ENCODE measurements at regions not wholly inside any gene's neighbourhood (a gene's known extent, or its start where the extent isn't known, plus 50 kb on each side); places are given as distances from the start of the nearest gene placed in this dataset.

DNA sequence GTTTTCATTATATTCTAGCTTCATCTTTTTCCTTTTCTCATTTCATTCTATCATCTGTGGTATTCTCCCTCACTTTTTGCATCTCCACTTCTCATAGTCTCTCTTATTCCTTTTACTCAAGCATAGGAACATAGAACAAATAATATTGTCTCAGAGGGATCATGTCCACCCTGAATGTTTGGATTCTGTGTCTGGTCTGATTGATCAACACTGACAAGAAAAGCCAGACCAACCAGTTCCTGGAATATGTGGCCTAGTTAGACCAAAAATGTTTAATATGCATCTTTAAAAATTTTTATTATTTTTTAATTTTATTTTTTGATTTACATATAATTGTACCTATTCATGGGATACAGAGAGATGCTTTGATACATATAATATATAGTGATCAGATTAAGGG, 212.0 kb upstream of the ALCAM start:
- TF ChIP-seq, protein P1, sequence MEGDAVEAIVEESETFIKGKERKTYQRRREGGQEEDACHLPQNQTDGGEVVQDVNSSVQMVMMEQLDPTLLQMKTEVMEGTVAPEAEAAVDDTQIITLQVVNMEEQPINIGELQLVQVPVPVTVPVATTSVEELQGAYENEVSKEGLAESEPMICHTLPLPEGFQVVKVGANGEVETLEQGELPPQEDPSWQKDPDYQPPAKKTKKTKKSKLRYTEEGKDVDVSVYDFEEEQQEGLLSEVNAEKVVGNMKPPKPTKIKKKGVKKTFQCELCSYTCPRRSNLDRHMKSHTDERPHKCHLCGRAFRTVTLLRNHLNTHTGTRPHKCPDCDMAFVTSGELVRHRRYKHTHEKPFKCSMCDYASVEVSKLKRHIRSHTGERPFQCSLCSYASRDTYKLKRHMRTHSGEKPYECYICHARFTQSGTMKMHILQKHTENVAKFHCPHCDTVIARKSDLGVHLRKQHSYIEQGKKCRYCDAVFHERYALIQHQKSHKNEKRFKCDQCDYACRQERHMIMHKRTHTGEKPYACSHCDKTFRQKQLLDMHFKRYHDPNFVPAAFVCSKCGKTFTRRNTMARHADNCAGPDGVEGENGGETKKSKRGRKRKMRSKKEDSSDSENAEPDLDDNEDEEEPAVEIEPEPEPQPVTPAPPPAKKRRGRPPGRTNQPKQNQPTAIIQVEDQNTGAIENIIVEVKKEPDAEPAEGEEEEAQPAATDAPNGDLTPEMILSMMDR (IDR thresholded peaks at IDR 0.05; ENCODE audit: low read depth, low read length), result no peak
- no peak for DNase-seq (ENCODE audit: low read depth in 2 of 2)
- no peak overlapping the region for H3K4me3 ChIP-seq (replicated peaks in 1 of 2; ENCODE audit: low read depth in 2 of 2, low read length in 2 of 2)

GRCh38 chr3:105157067-105157765, 209.5 kb upstream of the ALCAM start:
- TF ChIP-seq, protein P1 (IDR thresholded peaks at IDR 0.05; ENCODE audit: low read depth, low read length), result no peak
- no peak for DNase-seq (ENCODE audit: low read depth in 2 of 2)
- H3K4me3 ChIP-seq (replicated peaks in 1 of 2; ENCODE audit: low read depth in 2 of 2, low read length in 2 of 2), result no peak overlapping the region

- TF ChIP-seq, protein P1 (IDR thresholded peaks at IDR 0.05; ENCODE audit: low read depth, low read length), result no peak
- H3K4me3 ChIP-seq (replicated peaks in 1 of 2; ENCODE audit: low read depth in 2 of 2, low read length in 2 of 2), result no peak overlapping the region
- DNase-seq (ENCODE audit: low read depth in 2 of 2), result no peak
Measured at GRCh38 chr3:105157766-105158085, 209.0 kb upstream of the ALCAM start.

- TF ChIP-seq, protein P1 (IDR thresholded peaks at IDR 0.05; ENCODE audit: low read depth, low read length), result no peak
- H3K4me3 ChIP-seq (replicated peaks in 1 of 2; ENCODE audit: low read depth in 2 of 2, low read length in 2 of 2), result no peak overlapping the region
- no peak for DNase-seq (ENCODE audit: low read depth in 2 of 2)
Measured at GRCh38 chr3:105158286-105158685, 208.4 kb upstream of the ALCAM start.

- no peak for DNase-seq (ENCODE audit: low read depth in 2 of 2)
- TF ChIP-seq, protein P1 (IDR thresholded peaks at IDR 0.05; ENCODE audit: low read depth, low read length), result no peak
- H3K4me3 ChIP-seq (replicated peaks in 1 of 2; ENCODE audit: low read depth in 2 of 2, low read length in 2 of 2), result no peak overlapping the region
Measured at GRCh38 chr3:105162448-105162847, 204.3 kb upstream of the ALCAM start.

DNA sequence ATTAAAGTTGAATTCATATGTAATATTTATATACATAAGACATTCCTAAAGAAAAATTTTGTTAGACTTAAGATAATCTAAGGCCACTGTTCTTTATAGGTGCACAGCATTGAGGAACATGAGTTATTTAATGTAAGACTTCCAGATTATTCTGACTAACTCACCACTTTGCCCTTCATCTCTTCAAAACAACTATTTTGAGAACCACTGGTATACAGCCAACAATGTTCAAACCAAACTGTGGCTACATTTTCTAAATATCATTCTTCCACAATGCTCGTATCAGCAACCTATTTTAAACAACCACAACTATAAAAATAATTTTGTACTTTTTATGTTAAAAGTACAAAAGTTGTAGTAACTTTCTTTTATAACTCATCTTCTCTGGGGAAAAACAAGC, 199.8 kb upstream of the ALCAM start:
- H3K4me3 ChIP-seq (replicated peaks in 1 of 2; ENCODE audit: low read depth in 2 of 2, low read length in 2 of 2), result no peak overlapping the region
- TF ChIP-seq, protein P1 (IDR thresholded peaks at IDR 0.05; ENCODE audit: low read depth, low read length), result no peak
- peak; percentile 10 to 30 for DNase-seq (ENCODE audit: low read depth in 2 of 2)

GRCh38 chr3:105170423-105170822, 196.3 kb upstream of the ALCAM start:
- no peak overlapping the region for H3K4me3 ChIP-seq (replicated peaks in 1 of 2; ENCODE audit: low read depth in 2 of 2, low read length in 2 of 2)
- no peak for DNase-seq (ENCODE audit: low read depth in 2 of 2)
- TF ChIP-seq, protein P1 (IDR thresholded peaks at IDR 0.05; ENCODE audit: low read depth, low read length), result no peak
